GM18519 (cell line): ENCODE measurements at regions not wholly inside any gene's neighbourhood (a gene's known extent, or its start where the extent isn't known, plus 50 kb on each side); places are given as distances from the start of the nearest gene placed in this dataset.
"Not testable (repeated sequence)": the region's sequence is repeated elsewhere in the genome, so short reads cannot be mapped to it uniquely, and the experiment has no call there.

Experiments
- ATAC-seq: cut with Tn5 transposase; IDR thresholded peaks from one replicate; pipeline ENCODE4 v1.9.1; 2021; ENCODE audit warnings: mild to moderate bottlenecking, moderate library complexity; ENCODE audit not compliant: unreplicated experiment, low FRiP score

DNA sequence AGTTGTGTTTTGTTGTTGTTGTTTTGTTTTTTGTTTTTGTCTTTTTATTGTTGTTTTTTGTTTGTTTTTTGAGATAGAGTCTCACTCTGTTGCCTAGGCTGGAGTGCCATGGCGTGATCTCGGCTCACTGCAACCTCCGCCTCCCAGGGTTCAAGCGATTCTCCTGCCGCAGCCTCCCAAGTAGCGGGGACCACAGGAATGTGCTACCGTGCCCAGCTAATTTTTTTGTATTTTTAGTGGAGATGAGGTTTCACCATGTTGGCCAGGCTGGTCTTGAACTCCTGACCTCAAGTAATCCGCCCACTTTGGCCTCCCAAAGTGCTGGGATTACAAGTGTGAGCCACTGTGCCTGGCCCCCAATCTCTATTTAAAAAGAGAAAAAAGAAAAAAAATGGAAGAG lies 109.0 kb upstream of the DAPK1 start:
- not testable (repeated sequence) for ATAC-seq

- no peak for ATAC-seq
These were observed 107.7 kb upstream of the DAPK1 start for GRCh38 chr9:87389936-87390335.

DNA sequence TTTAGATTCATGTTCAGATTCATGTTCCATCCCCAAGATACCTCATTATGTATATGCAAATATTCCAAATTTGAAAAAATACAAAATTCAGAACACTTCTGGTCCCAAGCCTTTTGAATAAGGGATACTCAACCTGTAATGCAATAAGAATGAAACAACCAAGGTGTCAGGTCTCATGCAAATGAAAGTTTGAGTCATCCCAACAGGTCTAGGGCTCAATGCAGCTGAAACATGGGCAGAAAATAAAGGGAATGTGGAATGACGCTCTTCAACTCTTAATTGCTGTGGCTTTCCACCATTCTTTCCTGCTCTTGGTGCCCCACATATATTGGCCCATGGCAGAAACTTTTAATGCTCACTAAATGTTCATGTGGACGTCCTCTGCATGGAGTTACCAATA lies 107.3 kb upstream of the DAPK1 start:
- ATAC-seq: no peak

DNA sequence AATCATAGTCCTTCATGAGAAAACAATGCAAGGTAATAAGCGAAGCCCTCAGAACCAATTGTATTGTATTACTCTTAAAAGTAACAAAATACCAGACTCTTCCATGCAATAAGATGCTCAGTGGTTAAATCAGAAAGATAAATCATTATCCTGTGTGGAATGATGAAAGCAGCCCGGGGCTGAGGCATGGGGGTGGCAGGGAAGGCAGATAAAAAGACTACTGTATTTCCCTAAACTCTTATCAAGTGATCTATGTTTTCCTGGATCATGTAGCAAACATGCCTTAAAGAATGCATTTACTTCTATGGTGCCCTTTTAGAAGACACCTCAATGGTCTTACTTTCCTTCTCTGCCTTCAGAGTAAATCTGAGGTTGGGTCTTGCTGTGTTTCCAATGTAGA lies 105.6 kb upstream of the DAPK1 start:
- no peak for ATAC-seq

DNA sequence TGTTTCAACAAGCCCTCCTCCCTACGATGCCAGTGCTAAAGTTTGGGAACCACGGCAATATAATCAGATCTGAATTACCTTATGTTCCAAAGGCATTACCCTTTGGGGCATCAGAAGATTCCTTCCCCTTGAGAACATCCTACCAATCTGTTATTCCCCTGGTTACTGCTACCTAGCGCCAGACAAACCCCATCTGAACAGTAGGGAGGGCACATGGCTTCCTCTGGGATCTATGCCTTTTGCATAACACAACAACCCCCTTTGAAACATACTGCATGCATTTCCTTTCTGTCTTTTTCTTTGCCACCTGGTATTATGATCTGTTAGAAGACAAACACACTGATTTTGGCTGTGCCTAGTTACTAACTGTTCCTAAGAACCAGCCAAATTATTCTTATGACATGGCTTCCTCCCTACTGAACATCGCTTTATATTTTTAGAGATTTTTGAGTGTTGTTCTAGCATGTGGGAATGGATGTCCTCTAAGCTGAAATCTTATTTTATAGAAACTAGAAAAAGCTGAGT lies 103.9 kb upstream of the DAPK1 start:
- no peak for ATAC-seq

DNA sequence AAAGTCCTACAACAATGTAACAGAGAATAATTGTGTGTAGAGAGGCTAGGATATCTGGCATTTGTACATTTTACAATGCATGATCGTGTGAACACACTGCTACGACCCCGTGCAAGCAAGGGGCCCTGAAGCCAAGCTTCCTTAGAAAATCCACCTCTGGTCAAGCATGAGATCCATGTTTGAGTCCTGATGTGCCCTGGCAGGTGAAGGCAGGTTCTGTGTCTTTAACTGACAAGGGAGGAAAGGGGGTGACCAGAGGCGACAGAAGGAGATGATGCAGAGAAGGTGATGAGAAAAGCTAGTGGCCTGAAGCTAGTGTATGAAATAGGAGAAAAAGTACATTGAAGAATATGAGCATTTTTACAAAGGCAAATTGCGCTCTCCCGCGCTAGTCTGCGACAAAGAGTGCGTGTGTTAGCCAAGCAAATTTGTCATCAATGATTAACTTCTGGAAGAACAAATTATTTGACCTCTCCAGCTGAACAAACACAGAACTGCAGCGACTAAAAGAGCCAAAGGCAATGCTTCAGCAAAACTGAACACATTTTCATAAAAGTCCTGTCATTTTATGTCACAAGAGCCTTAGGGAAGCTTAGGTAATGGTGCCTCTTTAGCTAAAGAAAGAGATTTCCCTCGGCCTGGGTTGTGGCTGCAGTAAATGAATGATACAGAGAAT lies 101.7 kb upstream of the DAPK1 start:
- ATAC-seq: no peak

DNA sequence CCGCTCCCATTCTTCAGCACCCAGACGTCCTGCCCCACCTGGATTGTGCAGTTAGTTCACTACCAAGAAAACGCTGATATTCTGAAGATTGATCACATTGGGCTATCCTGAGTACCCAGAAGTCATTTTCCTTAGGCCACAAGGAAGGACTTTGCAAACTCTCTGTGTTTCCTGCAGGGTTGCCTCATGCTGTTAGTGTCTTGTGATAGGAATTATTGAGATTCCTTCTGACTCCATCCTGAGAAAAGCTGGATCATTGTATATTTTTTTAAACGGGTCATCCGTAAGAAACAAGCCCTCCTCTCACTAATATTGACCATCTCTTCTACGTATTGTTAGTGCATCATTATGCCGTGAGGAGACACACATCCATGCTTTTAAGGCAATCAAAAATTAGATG lies 96.0 kb upstream of the DAPK1 start:
- no peak for ATAC-seq

DNA sequence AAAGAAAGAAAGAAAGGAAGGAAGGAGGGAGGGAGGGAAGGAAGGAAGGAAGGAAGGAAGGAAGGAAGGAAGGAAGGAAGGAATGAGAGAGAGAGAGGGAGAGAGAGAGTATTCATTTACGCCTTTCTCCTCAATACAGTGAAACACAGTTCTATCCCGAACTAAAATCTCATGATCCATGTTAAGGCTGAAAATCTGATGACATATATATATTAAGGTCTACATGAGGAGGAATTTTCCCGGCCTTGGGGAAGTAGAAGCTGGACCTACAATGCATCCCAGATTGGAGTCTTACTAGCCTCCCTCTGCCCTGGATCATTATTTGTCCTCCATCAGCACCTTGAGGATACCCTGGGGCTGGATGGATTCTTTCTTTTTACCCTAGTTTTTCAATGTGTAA lies 95.1 kb upstream of the DAPK1 start:
- ATAC-seq: no peak

DNA sequence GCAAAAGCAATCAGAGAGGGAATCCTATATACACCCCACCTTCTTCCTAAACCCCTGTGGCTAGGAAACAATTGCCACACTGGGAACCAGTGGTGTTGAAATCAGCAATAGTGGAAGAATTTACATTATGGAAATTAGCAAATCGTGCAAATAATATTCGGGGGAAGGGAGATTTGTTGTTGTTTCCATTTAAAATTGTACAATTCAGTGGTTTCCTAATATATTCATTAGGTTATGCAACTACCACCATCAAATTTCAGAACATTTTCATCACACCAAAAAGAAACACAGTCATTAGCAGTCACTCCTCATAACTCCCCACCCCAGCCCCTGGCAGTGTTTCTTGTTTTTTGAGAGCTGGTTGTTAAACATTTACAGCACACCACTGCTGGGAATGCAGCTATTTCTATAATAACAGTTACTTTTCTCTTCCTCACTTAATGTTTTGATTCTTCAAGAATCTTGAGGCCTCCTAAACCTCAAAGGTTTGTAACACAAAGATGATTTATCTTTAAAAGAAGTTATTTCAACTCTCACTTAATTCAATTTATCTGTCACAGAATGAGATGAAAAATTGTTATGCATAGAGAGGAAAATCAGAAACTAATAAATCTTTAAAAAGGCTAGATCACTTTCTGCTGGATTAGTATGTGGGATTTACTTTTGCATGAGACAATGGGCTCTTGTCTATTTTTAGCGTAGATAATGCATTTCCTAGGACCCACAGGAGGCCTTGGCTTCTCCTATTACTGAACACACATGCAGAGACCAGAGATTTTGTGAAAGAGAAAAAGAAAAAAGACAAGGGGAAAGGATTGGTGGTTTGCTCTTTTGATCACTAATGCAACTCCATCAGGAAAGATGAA lies 91.8 kb upstream of the DAPK1 start:
- ATAC-seq: no peak

DNA sequence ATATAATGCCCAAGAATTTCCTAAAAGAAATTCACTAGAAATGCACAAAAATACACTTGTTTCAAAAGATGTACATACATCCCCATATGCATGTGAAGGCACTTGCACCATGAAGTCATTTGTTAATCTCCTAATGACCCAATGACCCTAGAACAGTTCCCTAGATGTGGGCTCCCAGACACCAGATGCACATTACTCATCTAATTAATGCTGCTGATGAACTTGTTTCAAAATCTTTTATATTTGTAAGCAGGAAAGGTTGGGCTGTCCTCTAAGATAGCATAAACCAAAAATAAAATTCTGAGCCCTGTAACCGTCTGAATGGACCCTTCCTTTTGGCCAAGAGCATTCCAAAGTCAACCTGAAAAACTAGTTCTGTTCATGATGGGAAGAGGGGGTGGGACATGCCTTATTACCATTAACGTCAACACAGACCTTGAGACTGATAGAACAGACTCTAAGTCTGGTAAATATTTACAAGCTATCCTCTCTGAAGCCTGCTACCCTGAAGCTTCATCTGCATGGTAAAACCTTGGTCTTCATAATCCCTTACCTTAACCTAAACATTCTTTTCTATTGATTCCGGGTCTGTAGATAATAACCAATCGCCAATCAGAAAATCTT lies 91.0 kb upstream of the DAPK1 start:
- ATAC-seq: no peak

GRCh38 chr9:87410047-87411005 lies 87.3 kb upstream of the DAPK1 start:
- not testable (repeated sequence) for ATAC-seq

DNA sequence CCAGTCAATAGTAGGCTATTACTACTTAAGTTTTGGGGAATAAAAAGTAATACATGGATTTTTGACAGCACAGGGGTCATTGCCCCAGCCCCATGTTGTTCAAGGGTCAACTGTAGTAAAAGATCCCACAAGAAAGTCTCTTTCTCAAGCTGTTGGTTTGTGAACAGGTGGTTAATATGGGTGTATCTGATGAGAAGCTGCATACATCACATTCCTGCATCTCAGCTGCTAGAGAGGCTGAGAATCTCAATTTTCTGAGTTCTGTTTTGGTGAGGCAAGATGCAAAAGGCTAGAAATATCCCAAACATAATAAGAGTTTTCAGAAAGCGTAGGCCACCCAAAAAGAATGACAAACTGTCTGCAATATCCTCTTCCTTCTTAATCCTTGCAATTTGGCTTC lies 76.8 kb upstream of the DAPK1 start:
- ATAC-seq: no peak

DNA sequence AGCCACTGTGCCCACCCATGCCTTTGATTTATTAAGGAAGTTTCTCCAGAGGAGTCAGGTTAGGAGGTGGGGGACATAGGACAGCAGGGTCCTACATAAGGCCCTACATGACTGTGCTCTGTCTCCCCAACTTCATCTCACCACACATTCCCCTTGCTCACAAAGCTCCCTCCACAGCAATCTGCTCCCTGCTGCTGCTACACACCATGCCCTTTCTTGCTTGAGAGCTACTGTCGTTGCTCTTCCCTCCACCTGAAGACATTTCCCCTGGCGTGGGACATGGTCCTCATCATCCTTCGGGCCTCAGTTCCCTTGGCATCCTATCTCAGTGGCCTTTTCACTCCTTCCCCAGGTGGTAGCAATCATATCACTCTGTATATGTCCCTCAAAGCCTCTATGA lies 75.9 kb upstream of the DAPK1 start:
- ATAC-seq: no peak

GRCh38 chr9:87422999-87423398 lies 74.7 kb upstream of the DAPK1 start:
- no peak for ATAC-seq

DNA sequence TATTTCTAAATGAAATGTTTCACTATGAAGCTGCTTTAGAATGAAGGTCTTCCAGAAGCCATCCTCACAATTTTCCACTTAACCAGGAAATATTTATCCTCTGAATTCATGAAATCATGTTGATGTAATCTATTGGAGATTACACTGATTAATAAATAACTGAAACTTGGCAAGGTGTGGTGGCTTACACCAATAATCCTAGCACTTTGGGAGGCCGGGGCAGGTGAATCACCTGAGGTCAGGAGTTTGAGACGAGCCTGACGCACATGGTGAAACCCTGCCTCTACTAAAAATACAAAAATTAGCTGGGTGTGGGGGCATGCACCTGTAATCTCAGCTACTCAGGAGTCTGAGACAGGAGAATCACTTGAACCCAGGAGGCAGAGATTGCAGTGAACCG lies 73.8 kb upstream of the DAPK1 start:
- not testable (repeated sequence) for ATAC-seq

DNA sequence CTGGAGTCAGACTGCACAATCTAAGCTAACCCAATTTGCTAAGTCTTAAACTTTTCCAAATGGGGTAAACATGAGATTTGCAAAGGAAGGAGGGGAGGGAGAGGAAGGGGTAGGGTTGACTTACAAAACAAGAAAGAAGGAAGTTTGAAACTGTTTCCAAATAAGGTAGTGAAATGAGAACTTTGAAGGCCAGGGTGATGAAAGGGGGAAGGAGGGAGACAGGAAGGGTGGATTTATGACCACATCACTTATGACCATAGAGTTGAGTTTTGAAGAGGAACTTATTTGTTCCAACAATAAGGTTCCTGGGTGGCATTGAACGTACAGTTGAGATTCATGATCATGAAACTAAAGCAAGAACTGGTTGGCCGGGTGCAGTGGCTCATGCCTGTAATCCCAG lies 72.5 kb upstream of the DAPK1 start:
- no peak for ATAC-seq

GRCh38 chr9:87427851-87428506 lies 69.7 kb upstream of the DAPK1 start:
- ATAC-seq: no peak

DNA sequence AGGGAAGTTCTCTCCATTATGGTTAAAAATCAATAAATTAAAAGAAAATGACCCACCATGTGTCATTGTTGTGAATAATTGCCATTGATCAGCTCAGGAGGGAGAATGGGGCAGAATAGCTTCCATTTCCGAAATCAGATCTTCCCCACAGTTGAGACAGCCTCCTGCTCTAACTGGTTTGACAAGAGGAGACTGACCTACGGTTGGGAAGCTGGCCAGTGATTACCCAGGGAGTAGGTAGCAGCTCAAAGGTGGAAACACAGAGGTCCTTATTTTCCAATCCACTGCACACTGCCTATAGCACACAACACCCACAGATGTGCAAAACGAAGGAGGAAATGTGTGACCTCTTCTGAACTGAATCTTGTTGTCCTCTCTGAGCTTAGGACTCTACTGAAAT lies 69.0 kb upstream of the DAPK1 start:
- no peak for ATAC-seq

DNA sequence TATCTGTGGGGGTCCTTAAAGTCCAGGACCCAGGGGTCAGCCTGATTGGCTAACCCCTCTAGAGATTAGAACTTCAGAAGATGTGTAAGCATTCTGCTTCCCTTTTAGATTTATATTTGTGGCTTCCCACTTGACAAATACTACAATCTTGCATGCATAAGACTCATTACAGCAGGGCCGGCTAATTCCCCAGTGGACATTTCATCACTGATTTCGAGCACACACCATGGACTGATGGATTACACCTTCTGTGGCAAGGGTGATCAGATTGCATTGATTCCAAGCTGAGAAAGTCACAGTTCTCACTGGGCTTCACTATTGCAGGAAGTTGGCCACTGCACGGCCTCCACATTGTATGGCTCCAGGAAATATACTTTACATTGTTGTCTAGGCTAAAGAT lies 65.8 kb upstream of the DAPK1 start:
- no peak for ATAC-seq

DNA sequence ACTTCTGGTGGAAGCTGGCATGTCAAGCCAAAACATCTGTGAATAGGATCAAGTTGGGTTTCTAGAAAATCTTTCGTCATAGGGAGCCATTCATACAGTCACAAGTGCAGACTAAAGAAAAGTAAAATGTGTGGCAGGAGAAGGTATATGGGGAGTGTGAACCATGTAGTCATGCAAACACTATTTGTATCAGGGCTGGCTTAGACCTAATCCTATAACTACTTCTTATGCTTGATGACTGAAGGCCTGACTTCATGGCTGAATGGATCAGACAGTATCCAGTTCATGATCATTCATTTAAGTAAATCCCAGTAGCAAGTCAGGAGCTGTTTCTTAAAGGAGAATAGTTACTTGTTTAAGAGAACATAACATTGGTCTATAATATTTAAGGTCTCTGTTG lies 63.8 kb upstream of the DAPK1 start:
- no peak for ATAC-seq
